Peyer's patch (tissue), 4 donors: ENCODE measurements at regions not wholly inside any gene's neighbourhood (a gene's known extent, or its start where the extent isn't known, plus 50 kb on each side); places are given as distances from the start of the nearest gene placed in this dataset.

Experiments
- DNase-seq, 3 donors: peaks; one replicate each; pipeline ENCODE4 v3.0.0-alpha.2; 2017 to 2019
- H3K27ac ChIP-seq, 4 donors: fragments of 200-600 bp; sonication (generic); one replicate each; pipeline ENCODE4 v1.5.1; 2016 to 2019
- H3K27me3 ChIP-seq, 2 donors: fragments of 200-600 bp; sonication (generic); one replicate each; pipeline ENCODE4 v1.5.1; 2019
- H3K36me3 ChIP-seq, 3 donors: fragments of 200-600 bp; sonication (generic); one replicate each; pipeline ENCODE4 v1.5.1; 2016 to 2019
- H3K4me1 ChIP-seq, 4 donors: fragments of 200-600 bp; sonication (generic); one replicate each; pipeline ENCODE4 v1.5.1; 2016 to 2019
- H3K4me3 ChIP-seq, 4 donors: fragments of 200-600 bp; sonication (generic); 1 replicate in 3 of 4; 2 replicates in 1 of 4; pipeline ENCODE4 v1.5.1; 2016 to 2019; ENCODE audit warnings: mild to moderate bottlenecking in 1 of 4
- H3K9me3 ChIP-seq, 4 donors: fragments of 200-600 bp; sonication (generic); one replicate each; pipeline ENCODE4 v1.5.1; 2016 to 2019; ENCODE audit warnings: mild to moderate bottlenecking in 1 of 4
- POLR2A ChIP-seq, 2 donors: fragments of 450-650 bp; IDR thresholded peaks; one replicate each; pipeline ENCODE4 v1.5.1; 2017; ENCODE audit warnings: antibody characterized with exemption in 2 of 2, mild to moderate bottlenecking in 2 of 2, moderate library complexity in 2 of 2
- small RNA-seq, 2 donors: library from RNA; depleted of rRNA; stranded (forward); fragments of <200 nt; gene quantifications; one replicate each; pipeline ENCODE3, GENCODE V24; 2016
- TF ChIP-seq, protein P1 (sequence below), 6 experiments: fragments of 450-650 bp in 4 of 6; fragments of 200-600 bp in 2 of 6; sonication (generic) in 1 of 6; IDR thresholded peaks; one replicate each; pipeline ENCODE4 v1.5.1; 2017 to 2019; ENCODE audit warnings: antibody characterized with exemption in 6 of 6, mild to moderate bottlenecking in 3 of 6, moderate library complexity in 1 of 6

DNA sequence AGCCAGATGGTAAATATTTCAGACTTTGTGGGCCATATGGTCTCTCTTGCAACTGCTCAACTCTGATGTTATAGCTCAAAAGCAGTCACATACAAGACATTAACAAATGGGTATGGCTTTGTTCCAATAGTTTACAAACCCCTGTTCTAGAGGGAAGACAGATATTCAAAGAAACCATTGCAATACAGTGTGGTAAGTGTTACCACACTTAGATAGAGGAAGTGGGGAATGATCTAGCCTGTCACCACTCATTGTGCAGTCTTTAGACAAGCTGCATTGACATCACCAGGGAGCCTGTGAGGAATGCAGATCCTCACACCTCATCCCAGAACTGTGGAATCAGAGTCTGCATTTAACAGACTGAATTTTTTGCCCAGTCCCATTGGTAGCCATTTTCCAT, 80.0 kb upstream of the RGS6 start:
- Histone ChIP-seq H3K36me3 (no peaks in the 10 kb centered on the region), H3K27ac (no peak overlapping the region), H3K27me3 (no peaks in the 10 kb centered on the region), H3K9me3 (no peaks in the 10 kb centered on the region), H3K4me3 (no peak overlapping the region), H3K4me1 (no peaks in the 10 kb centered on the region)
- DNase-seq, result no peak
- TF ChIP-seq, protein P1, sequence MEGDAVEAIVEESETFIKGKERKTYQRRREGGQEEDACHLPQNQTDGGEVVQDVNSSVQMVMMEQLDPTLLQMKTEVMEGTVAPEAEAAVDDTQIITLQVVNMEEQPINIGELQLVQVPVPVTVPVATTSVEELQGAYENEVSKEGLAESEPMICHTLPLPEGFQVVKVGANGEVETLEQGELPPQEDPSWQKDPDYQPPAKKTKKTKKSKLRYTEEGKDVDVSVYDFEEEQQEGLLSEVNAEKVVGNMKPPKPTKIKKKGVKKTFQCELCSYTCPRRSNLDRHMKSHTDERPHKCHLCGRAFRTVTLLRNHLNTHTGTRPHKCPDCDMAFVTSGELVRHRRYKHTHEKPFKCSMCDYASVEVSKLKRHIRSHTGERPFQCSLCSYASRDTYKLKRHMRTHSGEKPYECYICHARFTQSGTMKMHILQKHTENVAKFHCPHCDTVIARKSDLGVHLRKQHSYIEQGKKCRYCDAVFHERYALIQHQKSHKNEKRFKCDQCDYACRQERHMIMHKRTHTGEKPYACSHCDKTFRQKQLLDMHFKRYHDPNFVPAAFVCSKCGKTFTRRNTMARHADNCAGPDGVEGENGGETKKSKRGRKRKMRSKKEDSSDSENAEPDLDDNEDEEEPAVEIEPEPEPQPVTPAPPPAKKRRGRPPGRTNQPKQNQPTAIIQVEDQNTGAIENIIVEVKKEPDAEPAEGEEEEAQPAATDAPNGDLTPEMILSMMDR (IDR thresholded peaks at IDR 0.05), result no peak
- TF ChIP-seq POLR2A (IDR thresholded peaks at IDR 0.05), result no peak

- TF ChIP-seq POLR2A (IDR thresholded peaks at IDR 0.05), result no peak
- TF ChIP-seq, protein P1 (IDR thresholded peaks at IDR 0.05), result peak in 5 of 6 experiments; percentile 14 to 58 (median 56)
- DNase-seq, result peak; percentile 49 to 76 (median 70)
- H3K4me1 ChIP-seq, result no peaks in the 10 kb centered on the region
- H3K27me3 ChIP-seq, result no peaks in the 10 kb centered on the region
- no peak overlapping the region for H3K27ac ChIP-seq
- no peaks in the 10 kb centered on the region for H3K9me3 ChIP-seq
- H3K4me3 ChIP-seq, result no peak overlapping the region
- H3K36me3 ChIP-seq, result no peaks in the 10 kb centered on the region
These were observed 76.7 kb upstream of the RGS6 start for GRCh38 chr14:71855399-71856036.

DNA sequence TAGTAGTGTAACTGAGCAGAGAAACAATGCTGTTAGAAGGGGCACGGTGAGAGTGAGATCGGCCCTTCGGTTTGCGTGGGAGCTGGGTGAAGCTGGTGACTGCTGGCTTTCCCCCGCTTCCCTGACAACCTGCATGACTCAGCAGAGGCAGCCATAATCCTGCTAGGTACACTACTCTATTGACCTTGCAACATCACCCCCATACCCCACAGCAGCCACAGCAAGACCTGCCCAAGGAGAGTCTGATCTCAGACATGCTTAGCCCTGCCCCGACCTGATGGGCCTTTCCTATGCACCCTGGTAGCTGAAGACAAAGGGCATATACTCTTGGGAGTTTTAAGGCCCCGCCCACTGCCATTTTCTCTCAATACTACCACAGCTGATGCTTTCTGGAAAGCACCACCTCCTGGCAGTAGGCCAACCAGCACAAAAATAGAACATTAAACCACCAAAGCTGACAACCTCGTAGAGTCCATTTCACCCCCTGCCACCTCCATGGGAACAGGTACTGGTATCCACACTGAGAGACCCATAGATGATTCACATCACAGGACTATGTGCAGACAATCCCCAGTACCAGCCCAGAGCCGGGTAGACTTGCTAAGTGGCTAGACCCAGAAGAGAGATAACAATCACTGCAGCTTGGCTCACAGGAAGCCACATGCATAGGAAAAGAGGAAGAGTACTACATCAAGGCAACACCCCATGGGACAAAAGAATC, 75.9 kb upstream of the RGS6 start:
- TF ChIP-seq, protein P1 (IDR thresholded peaks at IDR 0.05), result no peak
- TF ChIP-seq POLR2A (IDR thresholded peaks at IDR 0.05), result no peak
- H3K36me3 ChIP-seq, result no peaks in the 10 kb centered on the region
- no peaks in the 10 kb centered on the region for H3K27me3 ChIP-seq
- H3K9me3 ChIP-seq, result no peaks in the 10 kb centered on the region
- H3K4me1 ChIP-seq, result no peaks in the 10 kb centered on the region
- no peak overlapping the region for H3K27ac ChIP-seq
- no peak overlapping the region for H3K4me3 ChIP-seq
- DNase-seq, result no peak

DNA sequence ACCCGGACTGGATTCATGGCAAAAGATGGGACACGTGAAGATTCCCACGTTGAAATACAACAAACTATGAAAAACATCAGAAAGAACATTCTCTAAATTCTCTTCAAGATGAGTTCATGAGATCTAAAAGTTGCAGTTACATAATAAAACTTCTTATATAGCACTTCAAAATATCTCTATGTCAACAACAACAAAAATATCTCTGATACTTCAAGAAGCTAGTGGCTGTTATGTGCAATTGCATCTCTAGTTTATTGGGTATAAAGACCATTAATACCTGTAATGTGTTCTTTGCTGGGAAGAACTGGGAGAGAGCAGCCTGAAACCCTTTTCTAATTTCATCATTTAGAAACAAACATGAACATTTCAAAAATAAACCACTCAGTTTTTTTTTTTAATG, 69.2 kb upstream of the RGS6 start:
- Histone ChIP-seq H3K36me3 (no peaks in the 10 kb centered on the region), H3K27me3 (no peaks in the 10 kb centered on the region), H3K9me3 (no peaks in the 10 kb centered on the region), H3K27ac (no peak overlapping the region), H3K4me1 (no peaks in the 10 kb centered on the region), H3K4me3 (no peak overlapping the region)
- no peak for DNase-seq
- TF ChIP-seq, protein P1 (IDR thresholded peaks at IDR 0.05), result peak in 2 of 6 experiments; percentile 1 to 22
- no peak for TF ChIP-seq POLR2A (IDR thresholded peaks at IDR 0.05)

DNA sequence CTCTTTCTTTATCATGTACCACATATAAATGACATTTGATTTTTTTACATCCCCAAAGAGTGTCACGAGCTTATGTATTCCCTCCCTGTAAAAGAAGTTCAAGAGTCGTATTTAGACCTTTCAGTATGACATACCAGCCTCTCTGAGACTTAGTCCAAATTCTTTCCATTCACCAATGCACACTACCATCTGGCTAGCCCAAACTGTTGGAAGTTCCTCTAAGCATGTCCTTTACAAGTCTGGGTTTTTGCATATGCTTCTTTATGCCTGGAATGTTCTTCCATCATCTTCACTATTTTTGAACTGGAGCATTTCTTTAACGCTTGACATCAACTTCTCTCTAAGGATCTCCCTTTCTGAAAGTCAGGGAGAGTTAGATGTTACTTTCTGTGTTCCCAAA, 68.5 kb upstream of the RGS6 start:
- DNase-seq, result no peak
- TF ChIP-seq, protein P1 (IDR thresholded peaks at IDR 0.05), result no peak
- no peak for TF ChIP-seq POLR2A (IDR thresholded peaks at IDR 0.05)
- no peaks in the 10 kb centered on the region for H3K36me3 ChIP-seq
- no peaks in the 10 kb centered on the region for H3K27me3 ChIP-seq
- H3K4me1 ChIP-seq, result no peaks in the 10 kb centered on the region
- H3K27ac ChIP-seq, result no peak overlapping the region
- no peak overlapping the region for H3K4me3 ChIP-seq
- H3K9me3 ChIP-seq, result no peaks in the 10 kb centered on the region

Small RNAs in the stretch of these regions (small RNA-seq; reads per million reads assigned to genes)
- 0 reads per million in 2 donors for gene RN7SL683P
- 0 reads per million in 2 donors for gene SNORD56B
